ENCODE measurements at regions not wholly inside any gene's neighbourhood (a gene's known extent, or its start where the extent isn't known, plus 50 kb on each side); places are given as distances from the start of the nearest gene placed in this dataset.

- no peak for TF ChIP-seq NRF1 (conservative IDR thresholded peaks at IDR 0.05; ENCODE audit: low read depth, low read length)
- no peak for TF ChIP-seq FOXM1 (IDR thresholded peaks at IDR 0.05; ENCODE audit: low read depth, low read length)
Measured at GRCh38 chr15:47401427-47401826, 315.9 kb upstream of the SEMA6D start.

All from GM12878 (cell line).